Posterior vena cava (tissue), 2 donors: ENCODE measurements at regions not wholly inside any gene's neighbourhood (a gene's known extent, or its start where the extent isn't known, plus 50 kb on each side); places are given as distances from the start of the nearest gene placed in this dataset.

Experiments used
- DNase-seq: peaks from one replicate; pipeline ENCODE4 v3.0.0-alpha.2; 2020; ENCODE audit warnings: low spot score
- intact Hi-C, 2 donors: fragments of 100-400 bp; cut with DNase I; formaldehyde crosslinking; loops; one replicate each; pipeline versions ENCODE4 v1.14.1 to v1.14.2; 2022 to 2023
- donor health status: DM: yes; HTN: yes; CAD: no.
- donor health status: DM: yes; HTN: yes; CAD: no.

DNA sequence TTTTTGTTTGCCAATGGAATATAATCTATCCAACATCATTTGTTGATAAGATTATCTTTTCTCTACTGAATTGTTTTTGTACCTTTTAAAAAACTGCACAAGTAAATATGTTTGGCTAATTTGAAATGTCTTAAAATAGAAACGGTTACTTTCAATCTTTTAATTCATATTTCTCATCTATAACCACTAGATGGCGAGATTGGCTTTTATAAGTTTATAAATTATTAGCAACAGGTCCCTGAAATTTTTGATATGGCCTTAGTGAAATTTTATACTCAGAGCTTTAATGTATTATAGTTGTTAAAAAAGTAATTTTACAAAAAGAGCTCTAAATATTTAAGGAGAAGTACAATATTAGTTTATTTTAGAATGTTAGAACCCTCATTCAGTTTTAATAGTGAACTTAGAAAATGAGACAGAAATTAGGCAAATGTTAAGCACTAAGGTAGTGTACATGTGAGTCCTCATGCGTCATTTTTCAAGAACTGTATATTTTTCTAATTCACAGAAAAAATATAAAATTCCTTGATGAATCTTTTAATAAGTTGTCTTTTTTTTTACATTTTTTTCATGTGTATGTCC, 592.5 kb downstream of the ARL4A start:
- no peak for DNase-seq
- intact Hi-C loops: no loop called here

DNA sequence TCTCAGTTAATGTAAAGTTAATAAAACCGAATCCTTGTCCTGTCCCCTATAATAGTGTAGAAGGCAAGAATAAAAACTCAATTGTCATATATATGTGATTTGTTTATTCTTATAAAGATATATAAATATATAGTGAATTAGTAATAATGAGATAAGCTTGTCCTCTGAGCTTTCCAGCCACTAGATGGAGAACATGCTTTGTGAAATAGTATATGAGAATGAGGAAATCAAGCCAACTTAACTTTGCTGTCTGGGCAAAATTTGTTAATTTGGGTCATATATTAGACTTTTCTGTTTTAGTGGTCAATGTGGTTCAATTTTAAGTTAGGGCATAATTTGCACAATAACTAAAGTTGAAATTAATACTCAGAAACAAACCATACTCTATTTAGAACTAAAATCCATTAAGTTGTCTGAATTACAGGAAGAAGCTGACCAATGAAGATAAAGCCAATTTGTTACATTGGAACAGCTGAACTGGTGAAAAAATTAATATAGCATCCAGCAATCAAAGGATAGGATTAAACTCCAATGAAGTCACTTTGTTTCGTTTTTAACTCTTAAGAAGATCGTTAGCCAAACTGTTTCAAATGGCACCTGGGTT, 595.0 kb downstream of the ARL4A start:
- intact Hi-C loops: no loop called here

DNA sequence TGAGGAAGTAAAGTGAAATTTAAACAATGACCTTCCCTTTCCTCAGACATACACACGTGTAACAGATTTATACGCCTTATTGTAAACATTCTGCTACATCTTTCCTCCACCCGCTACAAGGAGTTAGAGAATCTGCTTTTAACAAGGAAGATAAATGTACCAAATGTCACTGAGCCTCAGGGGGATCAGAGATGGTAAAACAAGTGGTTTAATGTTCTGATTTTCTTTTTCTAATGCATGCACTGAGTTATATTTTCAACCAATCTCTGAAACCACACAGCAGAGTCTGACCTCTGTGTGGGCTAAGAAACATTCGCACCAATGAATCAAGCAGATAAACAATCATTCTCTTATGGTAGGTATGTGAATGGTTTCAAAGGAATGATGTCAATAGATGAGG, 599.5 kb downstream of the ARL4A start:
- DNase-seq: no peak
- intact Hi-C loops: no loop called here

More for the DNA sequence above, 595.0 kb downstream of the ARL4A start:
- DNase-seq: no peak

DNA sequence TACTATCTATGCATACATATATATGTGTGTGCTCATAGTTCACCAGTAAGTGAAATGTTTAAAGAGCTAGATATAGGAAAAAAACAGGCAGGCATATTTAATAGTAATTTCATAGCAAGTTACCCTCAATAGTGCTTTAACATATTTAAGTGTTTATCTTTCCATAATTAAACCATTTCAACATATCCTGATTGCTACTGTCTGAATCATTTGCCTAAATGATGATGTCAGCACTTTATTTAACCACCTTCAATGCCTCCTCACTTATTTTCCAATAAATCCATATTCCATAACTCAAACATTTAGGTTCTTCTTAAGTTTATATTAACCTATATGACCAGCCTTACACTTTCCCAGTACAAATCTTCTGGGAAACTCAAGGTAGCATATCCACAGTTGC, 601.1 kb downstream of the ARL4A start:
- intact Hi-C loops: no loop called here
- DNase-seq: no peak

GRCh38 chr7:13290975-13291374, 603.5 kb downstream of the ARL4A start:
- DNase-seq: no peak
- intact Hi-C loops: no loop called here

DNA sequence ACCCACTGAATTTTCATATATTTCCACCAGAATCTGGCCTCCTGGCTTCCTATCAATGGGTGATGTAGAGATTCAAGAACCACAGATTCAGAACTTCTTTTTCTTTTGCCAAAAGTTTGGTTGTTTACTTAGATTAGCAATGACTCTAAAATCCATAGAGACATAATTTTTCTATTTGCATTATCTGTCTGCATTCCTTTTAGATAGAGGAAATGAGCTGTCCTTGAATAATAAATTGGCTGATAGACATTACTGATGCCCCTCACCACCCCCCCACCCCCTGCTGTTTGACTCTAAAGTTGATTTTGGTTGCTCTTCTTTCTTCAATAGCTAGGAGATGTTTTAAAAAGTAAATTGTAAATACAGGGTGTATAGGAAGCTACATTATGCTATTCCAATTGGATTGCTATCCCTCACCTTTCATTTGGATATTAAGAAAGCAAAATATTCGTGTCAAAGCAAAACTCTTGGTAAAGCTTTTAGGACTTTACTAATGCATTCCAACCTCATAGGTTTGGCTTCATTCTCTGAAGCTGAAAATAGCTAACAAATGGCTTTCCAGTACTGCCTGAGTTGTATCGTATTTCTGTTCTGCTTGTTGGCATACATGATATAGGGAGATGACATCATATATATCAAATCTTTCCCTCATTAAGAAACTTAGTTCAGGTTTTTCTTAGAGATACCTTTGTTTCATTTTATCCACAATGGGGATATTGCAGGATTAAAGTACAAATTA, 606.0 kb downstream of the ARL4A start:
- DNase-seq: no peak
- intact Hi-C loops: no loop called here

- intact Hi-C loops: no loop called here
- no peak for DNase-seq
These were observed 619.6 kb downstream of the ARL4A start for GRCh38 chr7:13307040-13307439.

- DNase-seq: no peak
- intact Hi-C loops: no loop called here
These were observed 621.0 kb downstream of the ARL4A start for GRCh38 chr7:13308423-13308822.

GRCh38 chr7:13309535-13309934, 622.1 kb downstream of the ARL4A start:
- intact Hi-C loops: no loop called here

GRCh38 chr7:13312307-13312706, 624.9 kb downstream of the ARL4A start:
- intact Hi-C loops: no loop called here
- no peak for DNase-seq

More at GRCh38 chr7:13309535-13309934, 622.1 kb downstream of the ARL4A start:
- DNase-seq: no peak

GRCh38 chr7:13320333-13320732, 632.9 kb downstream of the ARL4A start:
- no peak for DNase-seq
- intact Hi-C loops: no loop called here

- DNase-seq: no peak
- intact Hi-C loops: no loop called here
These were observed 633.9 kb downstream of the ARL4A start for GRCh38 chr7:13321316-13321715.

GRCh38 chr7:13322126-13322525, 634.7 kb downstream of the ARL4A start:
- intact Hi-C loops: no loop called here
- DNase-seq: no peak

GRCh38 chr7:13327669-13328068, 640.2 kb downstream of the ARL4A start:
- DNase-seq: no peak
- intact Hi-C loops: no loop called here

- DNase-seq: no peak
- intact Hi-C loops: no loop called here
These were observed 645.9 kb downstream of the ARL4A start for GRCh38 chr7:13333371-13333770.

DNA sequence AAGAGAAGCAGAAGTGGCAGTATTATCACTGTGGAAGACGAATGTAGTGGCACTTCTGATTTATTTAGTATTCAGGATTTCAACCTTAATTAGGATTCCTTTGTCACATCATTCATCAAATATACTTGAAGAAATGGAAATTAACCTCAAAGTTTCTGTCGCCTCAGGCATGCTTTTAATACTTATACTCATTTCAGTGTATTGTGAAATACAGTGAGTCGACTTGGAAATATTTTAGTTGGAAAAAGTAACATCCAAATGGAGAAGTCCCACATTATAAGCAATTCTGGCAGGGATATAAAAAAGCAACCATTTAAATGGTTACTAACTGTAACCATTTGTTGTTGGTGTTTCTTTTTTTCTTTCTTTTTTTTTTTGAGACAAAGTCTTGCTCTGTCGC, 648.8 kb downstream of the ARL4A start:
- DNase-seq: no peak
- intact Hi-C loops: no loop called here

DNA sequence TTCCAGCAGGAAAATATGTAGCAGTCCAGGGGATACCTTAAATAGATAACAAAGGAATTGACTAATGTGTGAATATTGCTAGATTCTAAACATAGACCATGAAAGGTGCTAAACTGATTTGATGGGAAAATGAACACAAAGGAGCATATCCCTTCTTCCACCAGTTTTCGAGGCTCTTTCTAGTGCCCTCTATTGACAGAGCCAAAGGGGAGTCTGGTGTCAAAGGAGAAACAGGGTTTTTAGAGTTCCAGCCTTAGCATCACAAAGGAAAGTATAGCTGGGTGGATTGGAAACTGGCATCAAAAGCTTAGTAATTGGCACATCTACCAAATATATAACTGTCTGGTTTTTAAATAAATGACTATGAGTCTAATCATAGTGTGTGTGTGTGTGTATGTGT, 636.8 kb downstream of the ETV1 start:
- DNase-seq: no peak
- intact Hi-C loops: no loop called here

GRCh38 chr7:13359656-13360055, 629.8 kb downstream of the ETV1 start:
- intact Hi-C loops: no loop called here
- DNase-seq: no peak

GRCh38 chr7:13386741-13387140, 602.7 kb downstream of the ETV1 start:
- no peak for DNase-seq
- intact Hi-C loops: no loop called here

DNA sequence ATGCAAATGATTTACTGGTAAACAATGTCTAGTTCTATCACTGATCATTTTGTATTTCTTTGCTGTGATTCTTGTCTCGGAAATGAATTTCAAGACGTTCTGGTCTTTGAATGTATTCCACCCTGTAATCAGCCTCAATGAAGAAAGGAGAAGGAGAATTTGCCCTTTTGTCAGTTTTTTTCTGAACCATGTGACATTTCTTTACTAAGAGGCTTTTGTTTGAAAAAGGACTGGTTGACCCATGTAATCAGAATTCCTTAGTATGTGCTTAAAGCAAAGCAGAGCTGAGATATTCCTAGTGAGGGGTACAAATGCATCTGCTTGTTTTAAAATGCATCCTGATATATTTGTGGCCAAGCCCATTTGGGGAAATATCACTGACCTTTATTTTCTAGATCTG, 581.6 kb downstream of the ETV1 start:
- intact Hi-C loops: no loop called here
- DNase-seq: no peak

GRCh38 chr7:13411151-13411550, 578.3 kb downstream of the ETV1 start:
- intact Hi-C loops: no loop called here
- DNase-seq: no peak
